Gastrocnemius medialis (tissue), 4 donors: ENCODE measurements at regions not wholly inside any gene's neighbourhood (a gene's known extent, or its start where the extent isn't known, plus 50 kb on each side); places are given as distances from the start of the nearest gene placed in this dataset.

Experiments used
- POLR2A ChIP-seq, 2 donors: fragments of 450-650 bp; IDR thresholded peaks; one replicate each; pipeline ENCODE4 v1.6.1; 2017; ENCODE audit warnings: antibody characterized with exemption in 2 of 2, mild to moderate bottlenecking in 2 of 2, moderate library complexity in 2 of 2
- TF ChIP-seq, protein P1 (sequence below), 5 experiments: fragments of 450-650 bp in 3 of 5; fragments of 200-600 bp in 2 of 5; sonication (generic) in 2 of 5; IDR thresholded peaks in 4 of 5; conservative IDR thresholded peaks in 1 of 5; 1 replicate in 4 of 5; 2 replicates in 1 of 5; pipeline ENCODE4 v1.5.1; 2016 to 2019; ENCODE audit warnings: antibody characterized with exemption in 5 of 5, mild to moderate bottlenecking in 3 of 5, moderate library complexity in 3 of 5

DNA sequence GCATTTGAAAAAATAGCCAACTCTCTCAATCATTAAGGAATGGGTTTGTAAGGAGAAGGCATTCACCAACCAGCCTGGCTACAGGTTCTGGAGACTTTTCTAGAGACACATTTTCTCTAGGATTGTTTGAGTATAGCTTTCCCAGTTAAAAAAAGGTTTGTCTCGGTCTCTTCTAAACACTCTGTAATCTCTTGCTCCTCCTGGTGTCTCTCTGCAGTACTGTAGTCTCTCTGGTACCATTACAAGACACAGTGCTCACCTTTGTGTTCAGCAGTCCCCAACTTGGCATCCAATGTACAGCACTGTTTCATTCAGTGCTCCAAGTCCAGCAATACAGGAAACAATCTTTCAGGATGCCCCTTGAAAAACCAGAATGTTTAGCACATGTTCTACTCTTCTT is 534.4 kb downstream of the ZNF385D start:
- TF ChIP-seq, protein P1, sequence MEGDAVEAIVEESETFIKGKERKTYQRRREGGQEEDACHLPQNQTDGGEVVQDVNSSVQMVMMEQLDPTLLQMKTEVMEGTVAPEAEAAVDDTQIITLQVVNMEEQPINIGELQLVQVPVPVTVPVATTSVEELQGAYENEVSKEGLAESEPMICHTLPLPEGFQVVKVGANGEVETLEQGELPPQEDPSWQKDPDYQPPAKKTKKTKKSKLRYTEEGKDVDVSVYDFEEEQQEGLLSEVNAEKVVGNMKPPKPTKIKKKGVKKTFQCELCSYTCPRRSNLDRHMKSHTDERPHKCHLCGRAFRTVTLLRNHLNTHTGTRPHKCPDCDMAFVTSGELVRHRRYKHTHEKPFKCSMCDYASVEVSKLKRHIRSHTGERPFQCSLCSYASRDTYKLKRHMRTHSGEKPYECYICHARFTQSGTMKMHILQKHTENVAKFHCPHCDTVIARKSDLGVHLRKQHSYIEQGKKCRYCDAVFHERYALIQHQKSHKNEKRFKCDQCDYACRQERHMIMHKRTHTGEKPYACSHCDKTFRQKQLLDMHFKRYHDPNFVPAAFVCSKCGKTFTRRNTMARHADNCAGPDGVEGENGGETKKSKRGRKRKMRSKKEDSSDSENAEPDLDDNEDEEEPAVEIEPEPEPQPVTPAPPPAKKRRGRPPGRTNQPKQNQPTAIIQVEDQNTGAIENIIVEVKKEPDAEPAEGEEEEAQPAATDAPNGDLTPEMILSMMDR (IDR thresholded peaks at IDR 0.05 in 4 of 5, conservative IDR thresholded peaks at IDR 0.05 in 1 of 5) = no peak
- no peak for TF ChIP-seq POLR2A (IDR thresholded peaks at IDR 0.05)
